ENCODE measurements at regions not wholly inside any gene's neighbourhood (a gene's known extent, or its start where the extent isn't known, plus 50 kb on each side); places are given as distances from the start of the nearest gene placed in this dataset.

- TF ChIP-seq CTCF (IDR thresholded peaks at IDR 0.05) (no peak), POLR2AphosphoS5 (IDR thresholded peaks at IDR 0.05) (no peak), POLR2A (IDR thresholded peaks at IDR 0.05) (no peak)
Observed at GRCh38 chr2:105952131-105952530, 207.4 kb downstream of the NCK2 start.
